HG03558 (cell line): ENCODE measurements at regions not wholly inside any gene's neighbourhood (a gene's known extent, or its start where the extent isn't known, plus 50 kb on each side); places are given as distances from the start of the nearest gene placed in this dataset.
A peak's percentile ranks its signal among the peaks of the same experiment; 100 is the strongest.
"Not testable (repeated sequence)": the region's sequence is repeated elsewhere in the genome, so short reads cannot be mapped to it uniquely, and the experiment has no call there.

Experiments
- ATAC-seq: cut with Tn5 transposase; IDR thresholded peaks from one replicate; pipeline ENCODE4 v1.9.1; 2021; ENCODE audit warnings: moderate number of reproducible peaks; ENCODE audit not compliant: unreplicated experiment; ENCODE audit errors: extremely low read depth

DNA sequence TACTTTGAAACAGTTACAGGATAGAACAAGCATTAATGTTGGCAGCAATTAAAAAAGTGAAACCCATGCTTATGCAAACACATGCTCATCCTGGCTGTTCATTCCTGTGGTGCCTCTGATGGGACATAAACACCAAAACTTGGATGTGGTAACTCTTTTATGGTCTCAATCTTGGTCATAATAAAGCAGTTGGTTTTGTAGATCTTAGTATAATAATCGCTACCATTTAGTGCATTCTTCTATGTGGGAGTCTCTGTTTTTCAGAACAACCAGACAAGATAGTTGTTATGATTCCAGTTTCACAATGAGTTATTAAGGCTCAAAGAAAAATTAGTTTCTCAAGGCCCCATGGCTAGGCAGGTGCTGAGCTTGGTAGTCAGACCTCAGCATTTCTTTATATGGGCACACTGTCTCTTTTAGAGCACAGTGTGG is 184.0 kb downstream of the UTRN start:
- ATAC-seq: peak; percentile 82

DNA sequence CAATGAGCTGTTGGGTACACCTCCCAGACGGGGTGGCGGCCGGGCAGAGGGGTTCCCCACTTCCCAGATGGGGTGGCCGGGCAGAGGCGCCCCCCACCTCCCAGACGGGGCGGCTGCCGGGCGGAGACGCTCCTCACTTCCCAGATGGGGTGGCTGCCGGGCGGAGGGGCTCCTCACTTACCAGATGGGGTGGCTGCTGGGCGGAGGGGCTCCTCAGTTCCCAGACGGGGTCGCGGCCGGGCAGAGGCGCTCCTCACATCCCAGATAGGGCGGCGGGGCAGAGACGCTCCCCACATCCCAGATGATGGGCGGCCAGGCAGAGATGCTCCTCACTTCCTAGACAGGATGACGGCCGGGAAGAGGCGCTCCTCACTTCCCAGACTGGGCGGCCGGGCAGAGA is 185.1 kb downstream of the UTRN start:
- not testable (repeated sequence) for ATAC-seq

DNA sequence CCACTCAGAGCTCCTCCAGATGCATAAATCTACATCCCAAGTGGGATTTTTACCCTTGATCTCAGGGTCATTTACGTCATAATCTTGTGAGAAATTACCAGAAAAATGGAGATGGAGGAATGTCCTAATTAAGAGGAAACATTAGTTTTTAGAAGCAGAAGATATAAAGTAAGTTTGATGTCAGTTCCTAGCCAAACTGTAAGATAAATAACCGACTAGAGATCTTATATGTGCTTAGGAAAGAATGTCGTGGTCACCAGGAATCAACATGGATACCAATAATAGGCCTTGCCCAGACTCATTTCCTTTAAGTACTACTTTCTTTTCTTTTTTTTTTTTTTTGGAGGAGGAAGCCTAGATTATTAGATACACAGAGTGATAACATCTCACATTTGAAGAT is 186.9 kb downstream of the UTRN start:
- no peak for ATAC-seq

DNA sequence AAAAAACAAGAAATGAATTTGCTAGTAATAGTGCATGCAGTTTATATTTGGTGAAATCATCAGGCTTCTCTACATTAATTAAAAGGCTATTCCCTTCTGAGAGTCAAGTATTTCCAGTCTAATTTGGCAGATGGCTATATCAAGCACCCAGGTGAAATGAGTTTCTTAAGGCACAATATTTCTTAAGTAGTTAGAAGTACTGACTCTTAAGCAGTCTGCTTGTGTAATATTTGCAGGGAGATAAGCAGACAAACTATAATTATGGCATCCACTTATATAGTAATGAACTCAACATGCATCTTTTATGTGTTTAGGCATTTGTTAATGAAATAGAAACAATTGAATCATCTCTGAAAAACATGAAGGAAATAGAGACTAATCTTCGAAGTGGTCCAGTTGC is 189.2 kb downstream of the UTRN start:
- ATAC-seq: no peak

DNA sequence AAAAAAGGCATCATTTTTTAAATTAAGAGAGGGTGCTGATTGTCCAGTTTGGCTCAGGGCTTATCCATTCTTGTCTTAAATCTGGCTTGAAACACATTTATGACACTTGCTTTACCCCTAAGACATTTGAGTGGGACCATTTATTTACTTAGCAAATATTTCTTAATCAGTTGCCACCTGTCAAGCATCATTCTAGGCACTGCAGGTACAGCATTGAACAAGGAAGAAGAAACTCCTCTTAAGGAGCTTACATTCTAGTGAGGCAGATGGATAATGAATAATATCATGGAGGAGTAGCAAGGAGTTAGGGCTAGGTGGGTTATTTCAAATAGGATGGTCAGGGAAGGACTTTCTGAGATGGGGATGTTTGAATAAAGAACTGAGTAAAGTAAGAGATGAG is 189.8 kb downstream of the UTRN start:
- ATAC-seq: no peak

DNA sequence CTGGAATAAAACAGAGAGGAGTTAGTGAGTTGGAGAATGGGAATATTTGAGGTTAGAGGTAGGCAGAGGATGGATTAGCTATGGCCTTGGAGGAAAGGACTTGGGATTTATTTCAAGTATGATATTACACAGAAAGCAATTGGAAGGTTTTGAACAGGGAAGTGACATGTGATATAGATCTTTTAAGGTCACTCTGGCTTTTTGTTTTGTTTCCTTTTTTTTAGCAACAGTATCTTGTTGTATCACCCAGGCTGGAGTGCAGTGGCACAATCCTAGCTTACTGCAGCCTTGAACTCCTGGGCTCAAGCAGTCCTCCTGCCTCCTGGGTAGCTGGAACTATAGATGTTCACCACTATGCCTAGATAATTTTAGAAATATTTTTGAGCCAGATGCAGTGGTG is 190.3 kb downstream of the UTRN start:
- ATAC-seq: no peak

DNA sequence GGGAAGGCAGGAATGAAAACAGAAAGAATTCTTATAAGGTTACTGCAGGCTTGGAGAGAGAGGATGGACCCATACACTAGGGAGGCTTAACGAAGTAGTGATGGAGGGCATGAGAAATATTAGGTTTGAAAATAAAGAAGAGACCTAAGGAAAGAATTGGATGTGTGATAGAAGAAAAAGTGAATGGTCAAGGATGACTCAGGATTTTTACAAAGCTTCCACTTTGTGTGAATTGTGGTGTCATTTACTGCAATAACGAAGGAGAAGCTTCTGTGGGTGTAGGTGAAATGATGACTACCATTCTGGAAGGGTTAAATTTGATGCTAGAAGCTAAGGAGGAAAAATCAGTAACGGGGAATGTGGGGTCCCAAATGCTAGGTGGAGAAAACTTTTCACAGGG is 191.2 kb downstream of the UTRN start:
- ATAC-seq: no peak

DNA sequence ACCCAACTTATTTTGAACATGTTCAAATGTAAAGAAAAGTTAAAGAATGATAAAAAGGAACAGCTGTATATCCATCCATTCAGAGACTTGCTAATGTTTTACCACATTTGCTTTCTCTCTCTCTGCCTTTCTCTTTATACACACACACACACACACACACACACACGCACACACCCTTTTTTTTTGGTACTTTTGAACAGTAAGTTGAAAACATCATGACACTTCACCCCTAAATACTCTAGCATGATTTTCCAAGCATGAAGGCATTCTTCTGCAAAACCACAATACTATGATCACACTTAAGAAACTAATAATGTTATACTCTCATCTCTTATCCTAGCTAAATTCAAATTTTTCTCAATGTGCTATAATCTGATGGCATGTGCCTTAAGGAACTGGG is 192.3 kb downstream of the UTRN start:
- ATAC-seq: no peak

DNA sequence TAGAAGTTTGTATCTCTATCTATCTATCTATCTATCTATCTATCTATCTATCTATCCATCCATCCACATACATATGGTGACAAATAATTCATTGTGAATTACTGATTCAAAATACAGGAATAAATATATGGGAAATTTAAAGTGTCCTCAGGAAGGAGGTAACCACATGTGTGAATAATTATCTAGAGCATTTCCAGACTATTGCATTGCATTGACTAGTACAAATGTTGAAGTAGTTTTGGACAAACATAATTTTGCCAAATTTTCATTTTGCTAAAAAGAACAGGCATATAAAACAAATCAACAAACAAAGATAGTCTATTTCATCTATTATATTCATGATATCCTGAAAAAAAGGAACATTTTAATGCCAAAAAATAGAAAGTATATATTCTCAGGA is 192.7 kb downstream of the UTRN start:
- no peak for ATAC-seq

DNA sequence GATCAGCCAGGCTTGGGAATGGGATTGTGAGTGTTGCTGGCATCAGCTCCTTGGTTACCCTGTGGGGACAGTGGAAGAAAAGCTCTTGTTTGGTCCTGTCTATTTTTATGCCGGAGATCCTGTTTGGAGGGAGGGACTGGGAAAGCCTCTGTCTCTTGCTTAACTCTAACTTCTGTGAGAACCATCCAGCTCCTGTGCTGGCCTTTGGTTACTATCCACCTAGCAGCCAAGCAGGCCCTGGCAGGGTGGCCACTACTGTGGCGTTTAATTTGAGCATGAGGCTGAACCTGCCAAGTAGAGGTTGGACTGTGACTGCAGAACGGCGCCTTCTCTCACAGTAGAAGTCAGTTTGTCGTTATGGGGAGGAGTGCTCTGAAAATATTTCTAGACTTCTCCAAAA is 193.3 kb downstream of the UTRN start:
- no peak for ATAC-seq

DNA sequence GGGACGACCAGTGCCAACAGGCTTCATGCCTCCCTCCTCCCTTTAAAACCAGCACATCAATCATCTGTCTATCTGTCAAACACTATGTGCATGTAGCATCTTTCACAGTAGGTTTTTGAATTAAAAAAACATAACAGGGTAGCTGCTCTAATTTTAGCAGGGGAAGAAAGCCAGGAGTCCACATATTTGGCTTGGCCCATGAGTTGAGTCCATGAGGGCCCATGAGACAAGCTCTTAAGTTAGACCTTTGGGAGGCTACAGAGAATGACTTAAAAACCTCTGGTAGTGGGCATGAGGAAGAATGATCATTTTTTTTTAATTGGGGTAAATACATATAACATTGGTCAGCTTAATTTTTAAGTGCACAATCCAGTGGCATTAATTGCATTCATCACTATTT is 194.9 kb downstream of the UTRN start:
- no peak for ATAC-seq

DNA sequence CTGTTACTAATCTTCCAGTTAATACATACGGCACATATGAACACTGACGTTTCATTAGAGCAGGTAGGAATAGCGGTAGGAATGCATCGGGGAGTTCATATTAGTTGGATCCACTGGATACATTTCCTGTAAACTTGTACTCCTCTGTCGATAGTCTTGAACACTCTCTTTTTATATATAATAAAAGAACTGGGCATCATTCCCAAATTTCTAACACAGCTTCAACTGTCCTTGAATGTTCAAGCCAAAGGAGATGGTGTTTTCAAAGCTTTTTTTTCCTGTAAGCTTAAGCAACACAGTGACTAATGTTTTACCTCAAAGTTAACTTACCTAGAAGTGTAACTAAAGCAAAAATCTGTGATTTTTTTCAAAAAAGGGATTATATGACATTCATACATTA is 195.3 kb downstream of the UTRN start:
- no peak for ATAC-seq

DNA sequence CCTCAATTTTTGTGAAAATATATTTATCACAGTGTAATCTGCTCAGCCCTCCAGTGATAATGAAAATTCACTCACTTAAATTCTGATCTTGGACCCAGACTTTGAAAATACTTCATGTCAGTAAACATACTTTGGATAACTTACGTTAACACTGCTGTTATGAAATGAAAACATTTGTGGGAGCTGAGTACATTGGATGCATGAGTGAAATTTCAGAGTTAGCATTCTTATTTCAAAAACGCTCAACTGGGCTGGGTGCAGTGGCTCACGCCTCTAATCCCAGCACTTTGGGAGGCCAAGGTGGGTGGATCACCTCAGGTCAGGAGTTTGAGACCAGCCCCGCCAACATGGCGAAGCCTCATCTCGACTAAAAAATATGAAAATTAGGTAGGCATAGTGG is 196.4 kb downstream of the UTRN start:
- no peak for ATAC-seq

DNA sequence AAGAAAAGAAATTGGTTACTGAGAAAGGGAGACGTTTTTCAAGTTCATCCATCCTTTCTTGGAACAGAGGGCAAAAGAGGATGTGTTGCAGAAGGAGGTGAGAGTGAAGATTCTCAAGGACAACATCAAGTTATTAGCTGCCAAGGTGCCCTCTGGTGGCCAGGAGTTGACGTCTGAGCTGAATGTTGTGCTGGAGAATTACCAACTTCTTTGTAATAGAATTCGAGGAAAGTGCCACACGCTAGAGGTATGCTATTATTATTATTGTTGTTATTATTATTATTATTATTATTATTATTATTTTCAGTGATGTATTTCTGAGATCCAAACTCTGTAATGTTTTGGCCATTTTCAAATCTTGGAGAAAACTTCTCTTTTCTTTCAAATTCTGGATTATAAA is 197.0 kb downstream of the UTRN start:
- ATAC-seq: peak; percentile 61

DNA sequence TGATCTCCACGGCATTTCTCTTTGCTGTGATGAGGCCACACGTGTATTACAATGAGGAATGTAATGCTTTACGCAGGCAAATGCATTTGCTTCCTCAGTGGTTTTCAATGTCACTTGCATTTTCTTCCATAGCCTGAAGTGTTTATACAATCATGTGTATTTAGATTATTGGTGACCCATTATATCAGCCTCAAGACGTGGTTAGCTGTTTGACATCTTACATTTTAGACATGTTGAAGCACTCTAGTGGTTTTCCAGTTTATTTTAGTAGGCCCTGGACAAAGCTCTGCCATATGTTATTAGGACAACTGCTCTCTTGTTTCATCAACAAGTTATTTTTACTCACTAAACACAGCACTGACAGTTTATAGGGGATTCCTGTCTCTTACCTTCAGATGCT is 200.4 kb downstream of the UTRN start:
- ATAC-seq: no peak

DNA sequence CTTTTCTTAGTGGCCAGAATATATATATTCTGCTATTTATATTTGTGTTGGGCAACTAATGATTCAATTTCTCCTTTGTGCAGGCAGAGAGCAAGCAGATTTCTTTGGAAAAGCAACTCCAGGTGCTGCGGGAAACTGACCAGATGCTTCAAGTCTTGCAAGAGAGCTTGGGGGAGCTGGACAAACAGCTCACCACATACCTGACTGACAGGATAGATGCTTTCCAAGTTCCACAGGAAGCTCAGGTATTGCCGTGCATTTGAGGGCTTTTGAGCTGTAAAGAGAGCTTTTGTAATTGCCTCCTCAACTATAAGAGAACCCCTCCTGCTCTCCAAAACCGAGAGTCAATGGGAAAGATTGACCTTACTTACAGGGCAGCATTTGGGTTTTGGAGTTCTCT is 203.5 kb downstream of the UTRN start:
- ATAC-seq: no peak

DNA sequence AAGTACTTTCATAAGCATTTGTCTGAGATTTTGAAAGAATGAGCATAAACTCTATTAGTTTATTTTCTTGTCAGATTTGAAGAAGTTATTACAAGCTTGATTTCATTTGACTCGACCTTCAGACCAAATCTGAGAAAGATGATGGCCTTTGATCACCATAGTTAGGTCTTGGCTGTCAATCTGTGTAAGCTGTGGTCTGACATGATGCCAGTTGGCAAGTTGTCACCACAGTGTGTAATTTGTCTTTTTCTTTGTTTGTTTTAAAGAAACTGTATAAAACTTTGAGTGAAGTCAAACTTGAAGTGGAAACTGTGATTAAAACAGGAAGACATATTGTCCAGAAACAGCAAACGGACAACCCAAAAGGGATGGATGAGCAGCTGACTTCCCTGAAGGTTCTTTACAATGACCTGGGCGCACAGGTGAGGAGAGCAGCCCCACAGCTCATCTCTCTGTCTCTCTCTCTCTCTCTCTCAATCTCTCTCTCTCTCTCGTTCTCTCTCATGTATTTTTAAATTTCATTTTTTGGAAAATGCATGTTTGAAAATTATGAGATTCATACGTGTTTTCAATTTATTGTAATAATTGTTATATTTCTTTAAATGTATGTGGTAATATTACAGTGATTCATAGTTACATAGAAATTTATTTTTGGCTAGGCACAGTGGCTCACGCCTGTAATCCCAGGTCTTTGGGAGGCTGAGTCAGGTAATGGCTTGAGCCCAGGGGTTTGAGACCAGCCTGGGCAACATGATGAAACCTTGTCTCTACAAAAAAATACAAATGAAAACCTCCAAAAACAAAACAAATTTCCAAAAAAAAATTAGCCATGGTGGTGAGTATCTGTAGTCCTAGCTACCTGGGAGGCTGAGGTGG is 208.1 kb downstream of the UTRN start:
- no peak for ATAC-seq

DNA sequence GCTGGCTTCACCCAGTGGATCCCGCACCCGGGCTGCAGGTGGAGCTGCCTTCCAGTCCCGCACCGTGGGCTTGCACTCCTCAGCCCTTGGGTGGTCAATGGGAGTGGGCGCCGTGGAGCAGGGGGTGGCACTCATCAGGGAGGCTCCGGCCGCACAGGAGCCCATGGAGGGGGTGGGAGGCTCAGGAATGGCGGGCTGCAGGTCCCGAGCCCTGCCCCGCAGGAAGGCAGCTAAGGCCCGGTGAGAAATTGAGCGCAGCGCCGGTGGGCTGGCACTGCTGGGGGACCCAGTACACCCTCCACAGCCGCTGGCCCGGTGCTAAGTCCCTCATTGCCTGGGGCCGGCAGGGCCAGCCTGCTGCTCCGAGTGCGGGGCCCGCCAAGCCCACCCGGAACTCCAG is 209.9 kb downstream of the UTRN start:
- ATAC-seq: not testable (repeated sequence)

DNA sequence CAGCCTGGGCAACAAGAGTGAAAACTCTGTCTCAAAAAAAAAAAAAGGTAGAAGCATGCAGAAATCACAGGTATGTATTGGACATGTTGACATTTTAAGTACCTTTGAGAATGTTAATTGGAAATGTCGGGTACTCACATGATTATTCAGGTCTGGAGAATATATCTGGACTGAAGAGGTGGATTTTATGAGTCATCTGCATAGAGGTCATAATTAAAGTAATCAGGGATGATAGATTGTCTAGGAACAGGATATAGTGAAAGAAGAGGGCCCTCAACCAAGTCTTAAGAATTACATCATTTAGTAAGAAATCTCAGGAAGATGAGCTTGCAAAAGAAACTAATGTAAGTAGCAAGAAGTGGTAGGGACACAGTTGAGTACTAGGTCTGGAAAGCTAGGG is 212.5 kb downstream of the UTRN start:
- no peak for ATAC-seq

DNA sequence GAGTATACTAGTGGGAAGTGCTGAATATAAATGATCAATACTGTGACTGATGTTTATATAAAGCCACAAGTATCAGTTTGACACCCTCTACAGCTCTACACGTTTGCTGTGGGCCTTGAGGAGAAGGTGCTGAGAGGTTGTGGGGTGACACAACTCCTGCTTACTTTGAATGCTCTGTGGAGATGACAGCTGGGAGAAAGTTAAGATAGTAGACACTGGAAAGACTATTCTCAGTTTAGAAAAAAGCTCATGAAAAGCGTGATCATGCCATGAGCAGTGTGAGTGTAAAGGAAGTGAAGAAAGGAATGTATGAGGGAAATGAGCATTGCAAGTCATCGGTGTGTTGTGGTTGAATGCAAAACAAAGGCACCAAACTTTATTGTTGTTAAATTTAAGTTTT is 215.8 kb downstream of the UTRN start:
- no peak for ATAC-seq

DNA sequence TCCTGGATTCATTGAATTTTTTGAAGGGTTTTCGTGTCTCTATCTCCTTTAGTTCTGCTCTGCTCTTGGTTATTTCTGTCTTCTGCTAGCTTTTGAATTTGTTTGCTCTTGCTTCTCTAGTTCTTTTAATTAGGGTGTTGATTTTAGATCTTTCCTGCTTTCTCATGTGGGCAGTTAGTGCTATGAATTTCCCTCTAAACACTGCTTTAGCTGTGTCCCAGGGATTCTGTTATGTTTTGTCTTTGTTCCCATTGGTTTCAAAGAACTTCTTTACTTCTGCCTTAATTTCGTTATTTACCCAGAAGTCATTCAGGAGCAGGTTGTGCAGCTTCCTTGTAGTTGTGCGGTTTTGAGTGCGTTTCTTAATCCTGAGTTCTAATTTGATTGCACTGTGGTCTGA is 220.1 kb downstream of the UTRN start:
- ATAC-seq: not testable (repeated sequence)

DNA sequence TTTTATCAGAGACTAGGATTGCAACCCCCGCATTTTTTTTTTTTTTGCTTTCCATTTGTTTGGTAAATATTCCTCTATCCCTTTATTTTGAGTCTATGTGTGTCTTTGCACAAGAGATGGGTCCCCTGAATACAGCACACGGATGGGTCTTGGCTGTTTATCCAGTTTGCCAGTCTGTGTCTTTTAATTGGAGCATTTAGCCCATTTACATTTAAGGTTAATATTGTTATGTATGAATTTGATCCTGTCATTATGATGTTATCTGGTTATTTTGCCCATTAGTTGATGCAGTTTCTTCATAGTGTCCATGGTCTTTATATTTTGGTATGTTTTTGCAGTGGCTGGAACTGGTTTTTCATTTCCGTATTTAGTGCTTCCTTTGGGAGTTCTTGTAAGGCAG is 220.9 kb downstream of the UTRN start:
- not testable (repeated sequence) for ATAC-seq
